H1 (cell line): ENCODE measurements at regions not wholly inside any gene's neighbourhood (a gene's known extent, or its start where the extent isn't known, plus 50 kb on each side); places are given as distances from the start of the nearest gene placed in this dataset.

Experiments
- CTCF ChIA-PET: fragments of 300-600 bp; sonication (Branson Sonifier 250); formaldehyde crosslinking; loops from one replicate; lab custom pipeline; 2021; ENCODE audit not compliant: partially characterized antibody; lab: Charles Lee
- POLR2A ChIA-PET: fragments of 300-600 bp; sonication (Branson Sonifier 250); formaldehyde crosslinking; loops from one replicate; lab custom pipeline; 2021; ENCODE audit warnings: inconsistent platforms; ENCODE audit not compliant: partially characterized antibody; lab: Charles Lee
- DNase-seq, 2 experiments: peaks; one replicate each; pipeline versions ENCODE4 v3.0.0 to v3.0.0-alpha.2; 2010 to 2022; ENCODE audit warnings: low spot score in 2 of 2, low read depth in 1 of 2, mixed read lengths in 1 of 2
- FAIRE-seq: peaks from 2 replicates; lab custom pipeline; 2011; peaks lifted over from hg19 to GRCh38; lab: Jason Lieb, UNC
- H2AFZ ChIP-seq: 2 replicates; pipeline ENCODE4 v1.8.1; 2012; ENCODE audit warnings: low read length, inconsistent platforms
- H2AK5ac ChIP-seq: 2 replicates; pipeline ENCODE4 v1.6.1; 2013; ENCODE audit warnings: low read depth, low read length
- H2BK120ac ChIP-seq: replicated peaks from 2 replicates; pipeline ENCODE3; 2013; ENCODE audit warnings: low read depth, low read length, inconsistent platforms
- H2BK12ac ChIP-seq: 2 replicates; pipeline ENCODE4 v1.6.1; 2013; ENCODE audit warnings: low read depth, low read length
- H2BK15ac ChIP-seq: 2 replicates; pipeline ENCODE4 v1.6.1; 2013; ENCODE audit warnings: low read length
- H2BK20ac ChIP-seq: 2 replicates; pipeline ENCODE4 v1.6.1; 2013; ENCODE audit warnings: low read length
- H2BK5ac ChIP-seq: 2 replicates; pipeline ENCODE4 v1.6.1; 2013; ENCODE audit warnings: low read depth, low read length
- H3K14ac ChIP-seq: 2 replicates; pipeline ENCODE4 v1.6.1; 2013; ENCODE audit warnings: inconsistent platforms; ENCODE audit not compliant: insufficient read length
- H3K18ac ChIP-seq: 2 replicates; pipeline ENCODE4 v1.6.1; 2013; ENCODE audit warnings: low read length; ENCODE audit errors: extremely low read depth
- H3K23ac ChIP-seq: 2 replicates; pipeline ENCODE4 v1.6.1; 2013; ENCODE audit warnings: inconsistent platforms; ENCODE audit not compliant: insufficient read length
- H3K23me2 ChIP-seq: 2 replicates; pipeline ENCODE4 v1.6.1; 2013; ENCODE audit warnings: low read depth, low read length
- H3K27ac ChIP-seq: 2 replicates; pipeline ENCODE4 v1.6.1; 2011; ENCODE audit warnings: low read depth, low read length, inconsistent platforms
- H3K27me3 ChIP-seq, 4 experiments: replicated peaks in 1 of 4; 1 replicate in 1 of 4; 2 replicates in 3 of 4; pipeline versions ENCODE4 v1.6.1 to v1.8.1; 2011 to 2013; ENCODE audit warnings: low read length in 3 of 4, mild to moderate bottlenecking in 3 of 4, inconsistent platforms in 2 of 4, mixed read lengths in 2 of 4, moderate library complexity in 1 of 4; ENCODE audit not compliant: control insufficient read depth in 3 of 4, insufficient read depth in 3 of 4; ENCODE audit errors: extremely low read depth in 1 of 4
- H3K36me3 ChIP-seq, 4 experiments: 2 replicates each; pipeline versions ENCODE4 v1.6.1 to v1.8.1; 2011 to 2013; ENCODE audit warnings: mild to moderate bottlenecking in 4 of 4, low read length in 3 of 4, moderate library complexity in 2 of 4, control low read depth in 1 of 4, inconsistent platforms in 1 of 4; ENCODE audit not compliant: insufficient read depth in 4 of 4, control insufficient read depth in 2 of 4
- H3K4ac ChIP-seq: replicated peaks from 2 replicates; pipeline ENCODE3; 2013; ENCODE audit warnings: low read length, low read depth, mixed read lengths, inconsistent platforms; ENCODE audit not compliant: insufficient read length
- H3K4me1 ChIP-seq, 4 experiments: replicated peaks in 1 of 4; 1 replicate in 1 of 4; 2 replicates in 3 of 4; pipeline versions ENCODE4 v1.6.1 to v1.8.1; 2011 to 2013; ENCODE audit warnings: low read length in 3 of 4, inconsistent platforms in 2 of 4, mixed read lengths in 1 of 4; ENCODE audit not compliant: insufficient read depth in 4 of 4, control insufficient read depth in 3 of 4
- H3K4me2 ChIP-seq, 2 experiments: 2 replicates each; pipeline versions ENCODE4 v1.6.1 to v1.8.1; 2011 to 2013; ENCODE audit warnings: low read depth in 2 of 2, low read length in 2 of 2, control low read depth in 1 of 2, inconsistent platforms in 1 of 2, mild to moderate bottlenecking in 1 of 2; ENCODE audit not compliant: insufficient read depth in 1 of 2
- H3K4me3 ChIP-seq, 4 experiments: fragments of 200-600, 300-600 bp in 1 of 4; sonication (generic), shearing (Covaris generic), sonication (Bioruptor Twin) in 1 of 4; 2 replicates each; pipeline versions ENCODE4 v1.5.1 to v1.8.1; 2011 to 2016; ENCODE audit warnings: low read length in 4 of 4, low read depth in 3 of 4, control low read depth in 2 of 4, inconsistent platforms in 2 of 4, mild to moderate bottlenecking in 2 of 4, mixed read lengths in 1 of 4, moderate library complexity in 1 of 4; ENCODE audit not compliant: insufficient read depth in 2 of 4; ENCODE audit errors: extremely low read depth in 1 of 4
- H3K56ac ChIP-seq: replicated peaks from 2 replicates; pipeline ENCODE3; 2013; ENCODE audit warnings: low read depth, mild to moderate bottlenecking, mixed read lengths, low read length, inconsistent platforms; ENCODE audit not compliant: insufficient read length
- H3K79me1 ChIP-seq: 2 replicates; pipeline ENCODE4 v1.6.1; 2013; ENCODE audit warnings: low read depth, low read length, control low read depth
- H3K79me2 ChIP-seq, 2 experiments: 2 replicates each; pipeline versions ENCODE4 v1.6.1 to v1.8.1; 2012 to 2013; ENCODE audit warnings: low read length in 2 of 2, mild to moderate bottlenecking in 2 of 2, inconsistent platforms in 1 of 2; ENCODE audit not compliant: insufficient read depth in 2 of 2, control insufficient read depth in 1 of 2
- H3K9ac ChIP-seq, 4 experiments: replicated peaks in 1 of 4; 1 replicate in 1 of 4; 2 replicates in 3 of 4; pipeline versions ENCODE4 v1.6.1 to v1.8.1; 2011 to 2013; ENCODE audit warnings: low read depth in 3 of 4, low read length in 3 of 4, control low read depth in 2 of 4, mild to moderate bottlenecking in 2 of 4, moderate library complexity in 2 of 4, inconsistent platforms in 1 of 4; ENCODE audit errors: extremely low read depth in 1 of 4
- H3K9me3 ChIP-seq, 2 experiments: 2 replicates each; pipeline versions ENCODE4 v1.6.1 to v1.8.1; 2012 to 2013; ENCODE audit warnings: mild to moderate bottlenecking in 2 of 2, moderate library complexity in 2 of 2, control low read depth in 1 of 2, inconsistent platforms in 1 of 2, low read depth in 1 of 2, low read length in 1 of 2, mixed read lengths in 1 of 2; ENCODE audit not compliant: insufficient read depth in 2 of 2
- H4K20me1 ChIP-seq, 2 experiments: replicated peaks in 1 of 2; 2 replicates each; pipeline versions ENCODE3 to v1.8.1; 2011 to 2013; ENCODE audit warnings: inconsistent platforms in 2 of 2, low read length in 2 of 2, mild to moderate bottlenecking in 1 of 2; ENCODE audit not compliant: insufficient read depth in 2 of 2, control insufficient read depth in 1 of 2
- H4K5ac ChIP-seq: 2 replicates; pipeline ENCODE4 v1.6.1; 2013; ENCODE audit warnings: low read length, low read depth, mixed read lengths, inconsistent platforms; ENCODE audit not compliant: insufficient read length
- H4K8ac ChIP-seq: 2 replicates; pipeline ENCODE4 v1.8.0; 2013; ENCODE audit warnings: mild to moderate bottlenecking, moderate library complexity, low read length, inconsistent platforms; ENCODE audit not compliant: insufficient read depth; ENCODE audit errors: extremely low read depth
- H4K91ac ChIP-seq: replicated peaks from 2 replicates; pipeline ENCODE3; 2013; ENCODE audit warnings: low read length, mixed read lengths, inconsistent platforms; ENCODE audit not compliant: insufficient read length
- ATF3 ChIP-seq: IDR thresholded peaks from 2 replicates; pipeline ENCODE4 v1.6.1; 2011; ENCODE audit warnings: low read depth, mild to moderate bottlenecking, low read length; ENCODE audit not compliant: insufficient read depth
- CHD2 ChIP-seq: IDR thresholded peaks from 2 replicates; pipeline ENCODE4 v1.6.1; 2012; ENCODE audit warnings: low read length, improper control_type of control experiment
- E2F6 ChIP-seq: IDR thresholded peaks from 2 replicates; pipeline ENCODE4 v1.6.1; 2012; ENCODE audit warnings: inconsistent platforms
- GABPA ChIP-seq: IDR thresholded peaks from 2 replicates; pipeline ENCODE4 v1.6.1; 2011; ENCODE audit warnings: mild to moderate bottlenecking, low read length, moderate library complexity, borderline replicate concordance; ENCODE audit not compliant: insufficient read depth
- HDAC2 ChIP-seq, 2 experiments: fragments of 300-600 bp in 1 of 2; sonication (generic) in 1 of 2; IDR thresholded peaks; 2 replicates each; pipeline ENCODE4 v1.6.1; 2011 to 2012; ENCODE audit warnings: low read depth in 2 of 2, low read length in 2 of 2, mild to moderate bottlenecking in 2 of 2, moderate library complexity in 2 of 2, borderline replicate concordance in 1 of 2, inconsistent platforms in 1 of 2
- NRF1 ChIP-seq: IDR thresholded peaks from 2 replicates; pipeline ENCODE4 v1.6.1; 2011; ENCODE audit warnings: mild to moderate bottlenecking, low read depth, low read length, improper control_type of control experiment
- RFX5 ChIP-seq: IDR thresholded peaks from 2 replicates; pipeline ENCODE4 v1.6.1; 2011; ENCODE audit warnings: low read depth, low read length, improper control_type of control experiment, borderline replicate concordance
- RNF2 ChIP-seq: fragments of 200-900, 300-1000 bp; sonication (generic); IDR thresholded peaks from 2 replicates; pipeline ENCODE4 v1.7.1; 2016; ENCODE audit warnings: borderline replicate concordance, low read depth, mild to moderate bottlenecking, antibody characterized with exemption, low read length; ENCODE audit not compliant: poor library complexity, severe bottlenecking; ENCODE audit errors: missing control alignments
- RXRA ChIP-seq: IDR thresholded peaks from 2 replicates; pipeline ENCODE4 v1.6.1; 2011; ENCODE audit warnings: low read depth, mild to moderate bottlenecking, low read length, moderate library complexity; ENCODE audit not compliant: insufficient read depth
- SIN3A ChIP-seq, 2 experiments: IDR thresholded peaks in 1 of 2; conservative IDR thresholded peaks in 1 of 2; 2 replicates each; pipeline ENCODE4 v1.6.1; 2011 to 2012; ENCODE audit warnings: low read length in 2 of 2, improper control_type of control experiment in 1 of 2, low read depth in 1 of 2, mild to moderate bottlenecking in 1 of 2
- TAF1 ChIP-seq: IDR thresholded peaks from 2 replicates; pipeline ENCODE4 v1.6.1; 2011; ENCODE audit warnings: mild to moderate bottlenecking, low read depth, low read length
- TEAD4 ChIP-seq: IDR thresholded peaks from 2 replicates; pipeline ENCODE4 v1.6.1; 2012; ENCODE audit warnings: low read depth, low read length, inconsistent platforms, mixed read lengths
- WGBS, 2 experiments: shearing (Covaris generic) in 1 of 2; methylation state at CpG; one replicate each; pipeline versions ENCODE4 v1.1.6 to v1.1.7; 2013 to 2015; ENCODE audit warnings: low lambda C conversion rate in 2 of 2, mixed read lengths in 2 of 2, inconsistent platforms in 1 of 2, low coverage in 1 of 2, missing lambda C conversion rate in 1 of 2; ENCODE audit not compliant: insufficient replicate concordance in 2 of 2, insufficient coverage in 1 of 2, insufficient read length in 1 of 2; ENCODE audit errors: extremely low coverage in 1 of 2, missing lambda C conversion rate in 1 of 2; 5-methylcytosine and 5-hydroxymethylcytosine counted together
- TF ChIP-seq, protein P1 (sequence below): IDR thresholded peaks from 2 replicates; pipeline ENCODE4 v1.6.1; 2012; ENCODE audit warnings: inconsistent platforms

- 73% methylated on average over 4 of the region's 4 CpGs; no CpG with 5 or more reads in 1 of the 2 experiments for WGBS, 2 experiments
- Histone ChIP-seq H3K4me3 (no peak overlapping the region), H3K27me3 (no peaks in the 10 kb centered on the region), H3K36me3 (no peaks in the 10 kb centered on the region), H3K56ac (no peak overlapping the region), H3K23me2 (no peaks in the 10 kb centered on the region), H2BK15ac (no peak overlapping the region), H2BK120ac (no peak overlapping the region), H2BK20ac (no peak overlapping the region), H3K4ac (no peak overlapping the region), H3K4me1 (no peaks in the 10 kb centered on the region), H3K79me2 (no peaks in the 10 kb centered on the region), H4K5ac (no peak overlapping the region), H3K9ac (no peak overlapping the region), H3K9me3 (no peaks in the 10 kb centered on the region), H4K91ac (no peak overlapping the region), H3K4me2 (no peak overlapping the region), H2AK5ac (no peak overlapping the region), H3K18ac (no peak overlapping the region), H2AFZ (no peak overlapping the region), H4K8ac (no peak overlapping the region), H2BK5ac (no peak overlapping the region), H3K79me1 (no peaks in the 10 kb centered on the region), H3K14ac (no peak overlapping the region), H3K23ac (no peak overlapping the region), H3K27ac (no peak overlapping the region), H2BK12ac (no peak overlapping the region), H4K20me1 (no peaks in the 10 kb centered on the region)
- no peak for FAIRE-seq
- DNase-seq = no peak
- ChIA-PET POLR2A (no interaction called here), CTCF (no interaction called here)
- TF ChIP-seq ATF3 (no peak), CHD2 (no peak), RFX5 (no peak), TEAD4 (no peak), RXRA (no peak), HDAC2 (IDR thresholded peaks at IDR 0.05; ENCODE audit: borderline replicate concordance in 1 of 2, low read depth in 2 of 2, low read length in 2 of 2) (no peak), SIN3A (conservative IDR thresholded peaks at IDR 0.05 in 1 of 2, IDR thresholded peaks at IDR 0.05 in 1 of 2; ENCODE audit: low read depth in 1 of 2, low read length in 2 of 2) (no peak), TAF1 (no peak), RNF2 (no peak), E2F6 (no peak), NRF1 (no peak), GABPA (no peak)
- TF ChIP-seq, protein P1, sequence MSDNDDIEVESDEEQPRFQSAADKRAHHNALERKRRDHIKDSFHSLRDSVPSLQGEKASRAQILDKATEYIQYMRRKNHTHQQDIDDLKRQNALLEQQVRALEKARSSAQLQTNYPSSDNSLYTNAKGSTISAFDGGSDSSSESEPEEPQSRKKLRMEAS = no peak
Measured at GRCh38 chr1:213693864-213694263, 293.9 kb upstream of the PROX1 start.
